ENCODE measurements at regions not wholly inside any gene's neighbourhood (a gene's known extent, or its start where the extent isn't known, plus 50 kb on each side); places are given as distances from the start of the nearest gene placed in this dataset.

DNA sequence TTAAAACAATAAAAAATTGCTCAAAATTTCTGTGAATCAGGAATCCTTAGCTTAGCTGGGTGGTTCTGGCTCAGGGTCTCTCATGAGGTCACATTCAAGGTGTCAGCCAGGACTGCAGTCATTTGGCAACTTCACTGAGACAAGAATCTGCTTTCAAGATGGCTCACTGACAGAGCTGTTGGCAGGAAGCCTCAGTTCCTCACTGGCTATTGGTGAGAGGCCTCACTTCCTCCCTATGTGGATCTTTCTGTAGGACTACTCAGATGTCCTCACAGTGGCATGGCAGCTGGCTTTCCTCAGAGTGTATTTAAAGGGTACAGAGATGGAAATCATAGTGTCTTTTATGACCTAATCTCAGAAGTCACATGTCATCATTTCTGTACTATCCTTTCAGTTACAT, 785.7 kb downstream of the ADGRL2 start:
- CTCF ChIA-PET: interaction anchor here (1.2 kb wide), 1 partner anchor 11 kb away, joined by 4 read pairs; no protein-coding TSS in a partner anchor
- no peak overlapping the region for H3K4me3 ChIP-seq
- no peaks in the 10 kb centered on the region for H3K4me1 ChIP-seq (ENCODE audit: control insufficient read depth, insufficient read depth, low read length)
- POLR2A ChIA-PET: no interaction called here
- ATAC-seq (peak; percentile 70), DNase-seq (ENCODE audit: low read depth, low spot score) (no peak), FAIRE-seq (no peak)
- in situ Hi-C loops (cut with MboI) (no loop called here), intact Hi-C loops (cut with micrococcal nuclease; ENCODE audit: unreplicated experiment) (no loop called here)
- no peak for TF ChIP-seq NR2C2 (IDR thresholded peaks at IDR 0.05; ENCODE audit: borderline replicate concordance, control insufficient read depth, insufficient read length, low read depth)
- no peak for TF ChIP-seq BACH1 (IDR thresholded peaks at IDR 0.05; ENCODE audit: borderline replicate concordance)
- TF ChIP-seq SPI1 (IDR thresholded peaks at IDR 0.05; ENCODE audit: borderline replicate concordance, insufficient read depth, low read depth, low read length): peak; percentile 30; the same call in 1 of the 2 replicates
- TF ChIP-seq NRF1 (conservative IDR thresholded peaks at IDR 0.05; ENCODE audit: low read depth, low read length): no peak
- TF ChIP-seq GABPA (IDR thresholded peaks at IDR 0.05; ENCODE audit: low read depth): no peak
- TF ChIP-seq ETV6 (conservative IDR thresholded peaks at IDR 0.05 in 1 of 2, IDR thresholded peaks at IDR 0.05 in 1 of 2; ENCODE audit: borderline replicate concordance in 1 of 2, low read depth in 1 of 2): no peak
- TF ChIP-seq ZZZ3 (IDR thresholded peaks at IDR 0.05; ENCODE audit: control insufficient read depth, insufficient read length, low read depth): no peak
- TF ChIP-seq, protein P1, sequence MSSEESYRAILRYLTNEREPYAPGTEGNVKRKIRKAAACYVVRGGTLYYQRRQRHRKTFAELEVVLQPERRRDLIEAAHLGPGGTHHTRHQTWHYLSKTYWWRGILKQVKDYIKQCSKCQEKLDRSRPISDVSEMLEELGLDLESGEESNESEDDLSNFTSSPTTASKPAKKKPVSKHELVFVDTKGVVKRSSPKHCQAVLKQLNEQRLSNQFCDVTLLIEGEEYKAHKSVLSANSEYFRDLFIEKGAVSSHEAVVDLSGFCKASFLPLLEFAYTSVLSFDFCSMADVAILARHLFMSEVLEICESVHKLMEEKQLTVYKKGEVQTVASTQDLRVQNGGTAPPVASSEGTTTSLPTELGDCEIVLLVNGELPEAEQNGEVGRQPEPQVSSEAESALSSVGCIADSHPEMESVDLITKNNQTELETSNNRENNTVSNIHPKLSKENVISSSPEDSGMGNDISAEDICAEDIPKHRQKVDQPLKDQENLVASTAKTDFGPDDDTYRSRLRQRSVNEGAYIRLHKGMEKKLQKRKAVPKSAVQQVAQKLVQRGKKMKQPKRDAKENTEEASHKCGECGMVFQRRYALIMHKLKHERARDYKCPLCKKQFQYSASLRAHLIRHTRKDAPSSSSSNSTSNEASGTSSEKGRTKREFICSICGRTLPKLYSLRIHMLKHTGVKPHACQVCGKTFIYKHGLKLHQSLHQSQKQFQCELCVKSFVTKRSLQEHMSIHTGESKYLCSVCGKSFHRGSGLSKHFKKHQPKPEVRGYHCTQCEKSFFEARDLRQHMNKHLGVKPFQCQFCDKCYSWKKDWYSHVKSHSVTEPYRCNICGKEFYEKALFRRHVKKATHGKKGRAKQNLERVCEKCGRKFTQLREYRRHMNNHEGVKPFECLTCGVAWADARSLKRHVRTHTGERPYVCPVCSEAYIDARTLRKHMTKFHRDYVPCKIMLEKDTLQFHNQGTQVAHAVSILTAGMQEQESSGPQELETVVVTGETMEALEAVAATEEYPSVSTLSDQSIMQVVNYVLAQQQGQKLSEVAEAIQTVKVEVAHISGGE (CRISPR knock-in tag; IDR thresholded peaks at IDR 0.05): no peak
- H3K36me3 ChIP-seq (ENCODE audit: control insufficient read depth in 2 of 2, insufficient read depth in 2 of 2, low read length in 1 of 2): no peaks in the 10 kb centered on the region
- SMC1A ChIA-PET (ENCODE audit: uncharacterized antibody, unreplicated experiment): no interaction called here
- no TSS peak for BruUV-seq (replicated peaks)
- H4K20me1 ChIP-seq (ENCODE audit: control insufficient read depth, insufficient read depth): no peaks in the 10 kb centered on the region
- no peak overlapping the region for H3K9ac ChIP-seq (ENCODE audit: control insufficient read depth, insufficient read depth, low read length)
- H2AFZ ChIP-seq (ENCODE audit: control insufficient read depth, low read depth, low read length): no peak overlapping the region
- RAD21 ChIA-PET (ENCODE audit: unreplicated experiment): no interaction called here
- no peak overlapping the region for H3K4me2 ChIP-seq (ENCODE audit: control insufficient read depth, insufficient read depth)
- H3K9me3 ChIP-seq (replicated peaks; ENCODE audit: control insufficient read depth, insufficient read depth, low read length): no peaks in the 10 kb centered on the region
- H3K79me2 ChIP-seq (ENCODE audit: control insufficient read depth, insufficient read depth, low read length): no peaks in the 10 kb centered on the region
- no peaks in the 10 kb centered on the region for H3K27me3 ChIP-seq (replicated peaks in 1 of 2; ENCODE audit: control insufficient read depth in 2 of 2, insufficient read depth in 2 of 2, low read length in 1 of 2)
- H3K27ac ChIP-seq (ENCODE audit: control insufficient read depth, insufficient read depth): no peak overlapping the region
